HCT116 (cell line): ENCODE measurements at regions not wholly inside any gene's neighbourhood (a gene's known extent, or its start where the extent isn't known, plus 50 kb on each side); places are given as distances from the start of the nearest gene placed in this dataset.

Experiments
- EZH2 ChIP-seq: fragments of 200-600 bp; sonication (generic); IDR thresholded peaks from 2 replicates; pipeline ENCODE4 v1.6.1; 2017; ENCODE audit warnings: antibody characterized with exemption, mixed run types
- SP1 ChIP-seq: IDR thresholded peaks from 2 replicates; pipeline ENCODE4 v1.6.1; 2012; ENCODE audit warnings: low read depth
- YY1 ChIP-seq: IDR thresholded peaks from 2 replicates; pipeline ENCODE4 v1.6.1; 2011; ENCODE audit warnings: low read length, low read depth, moderate library complexity, mild to moderate bottlenecking; ENCODE audit not compliant: insufficient replicate concordance; ENCODE audit errors: extremely low read depth
- TF ChIP-seq, protein P1 (sequence below), 3 experiments: fragments of 200-600 bp in 1 of 3; sonication (generic) in 1 of 3; IDR thresholded peaks in 2 of 3; conservative IDR thresholded peaks in 1 of 3; 2 replicates each; pipeline ENCODE4 v1.5.1; 2012 to 2017; ENCODE audit warnings: low read depth in 2 of 3, low read length in 2 of 3, antibody characterized with exemption in 1 of 3, borderline replicate concordance in 1 of 3, control low read depth in 1 of 3, mild to moderate bottlenecking in 1 of 3, mixed read lengths in 1 of 3, mixed run types in 1 of 3, moderate library complexity in 1 of 3; ENCODE audit not compliant: insufficient read depth in 1 of 3
- TF ChIP-seq, protein P2 (sequence below): IDR thresholded peaks from 2 replicates; pipeline ENCODE4 v1.6.1; 2012

DNA sequence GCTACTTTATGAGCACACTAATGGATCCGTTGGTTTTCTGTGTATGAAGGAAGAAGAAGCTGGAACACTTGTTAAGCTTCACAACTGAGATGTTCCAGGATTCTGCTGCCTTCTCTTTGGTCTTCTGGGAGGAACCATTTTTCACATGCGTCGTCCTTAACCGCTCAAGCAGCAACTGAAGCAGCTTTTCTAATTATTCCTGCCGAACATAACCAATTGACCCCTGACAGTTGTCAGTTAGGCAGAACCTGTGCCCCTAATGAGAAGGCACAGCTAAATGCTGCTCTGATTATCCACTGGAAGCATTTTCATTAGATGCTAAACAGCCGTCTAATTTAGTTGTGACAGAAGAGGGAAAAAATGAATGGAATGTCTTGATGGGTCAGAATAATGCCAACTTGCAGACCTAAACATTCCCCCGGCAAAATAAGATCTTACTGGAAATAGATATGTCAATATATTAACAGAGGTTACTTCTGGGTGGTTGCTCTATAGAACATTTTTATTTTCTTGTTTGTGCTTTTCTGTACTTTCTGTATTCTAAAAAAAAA, 85.0 kb upstream of the SMLR1 start:
- TF ChIP-seq YY1, result no peak
- TF ChIP-seq, protein P1, sequence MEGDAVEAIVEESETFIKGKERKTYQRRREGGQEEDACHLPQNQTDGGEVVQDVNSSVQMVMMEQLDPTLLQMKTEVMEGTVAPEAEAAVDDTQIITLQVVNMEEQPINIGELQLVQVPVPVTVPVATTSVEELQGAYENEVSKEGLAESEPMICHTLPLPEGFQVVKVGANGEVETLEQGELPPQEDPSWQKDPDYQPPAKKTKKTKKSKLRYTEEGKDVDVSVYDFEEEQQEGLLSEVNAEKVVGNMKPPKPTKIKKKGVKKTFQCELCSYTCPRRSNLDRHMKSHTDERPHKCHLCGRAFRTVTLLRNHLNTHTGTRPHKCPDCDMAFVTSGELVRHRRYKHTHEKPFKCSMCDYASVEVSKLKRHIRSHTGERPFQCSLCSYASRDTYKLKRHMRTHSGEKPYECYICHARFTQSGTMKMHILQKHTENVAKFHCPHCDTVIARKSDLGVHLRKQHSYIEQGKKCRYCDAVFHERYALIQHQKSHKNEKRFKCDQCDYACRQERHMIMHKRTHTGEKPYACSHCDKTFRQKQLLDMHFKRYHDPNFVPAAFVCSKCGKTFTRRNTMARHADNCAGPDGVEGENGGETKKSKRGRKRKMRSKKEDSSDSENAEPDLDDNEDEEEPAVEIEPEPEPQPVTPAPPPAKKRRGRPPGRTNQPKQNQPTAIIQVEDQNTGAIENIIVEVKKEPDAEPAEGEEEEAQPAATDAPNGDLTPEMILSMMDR (IDR thresholded peaks at IDR 0.05 in 2 of 3, conservative IDR thresholded peaks at IDR 0.05 in 1 of 3; ENCODE audit: borderline replicate concordance in 1 of 3, insufficient read depth in 1 of 3, low read depth in 2 of 3, low read length in 2 of 3), result no peak
- TF ChIP-seq EZH2, result no peak
- TF ChIP-seq, protein P2, sequence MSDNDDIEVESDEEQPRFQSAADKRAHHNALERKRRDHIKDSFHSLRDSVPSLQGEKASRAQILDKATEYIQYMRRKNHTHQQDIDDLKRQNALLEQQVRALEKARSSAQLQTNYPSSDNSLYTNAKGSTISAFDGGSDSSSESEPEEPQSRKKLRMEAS, result no peak
- TF ChIP-seq SP1, result no peak
